Jurkat, Clone E6-1 (cell line): ENCODE measurements at regions not wholly inside any gene's neighbourhood (a gene's known extent, or its start where the extent isn't known, plus 50 kb on each side); places are given as distances from the start of the nearest gene placed in this dataset.
A peak's percentile ranks its signal among the peaks of the same experiment; 100 is the strongest.

Experiments used
- DNase-seq: peaks from one replicate; pipeline ENCODE4 v3.0.0-alpha.2; 2011; ENCODE audit warnings: low read depth, low spot score
- H3K4me3 ChIP-seq: 2 replicates; pipeline ENCODE4 v1.5.1; 2011; ENCODE audit warnings: mild to moderate bottlenecking, low read length, control low read depth, moderate library complexity

DNA sequence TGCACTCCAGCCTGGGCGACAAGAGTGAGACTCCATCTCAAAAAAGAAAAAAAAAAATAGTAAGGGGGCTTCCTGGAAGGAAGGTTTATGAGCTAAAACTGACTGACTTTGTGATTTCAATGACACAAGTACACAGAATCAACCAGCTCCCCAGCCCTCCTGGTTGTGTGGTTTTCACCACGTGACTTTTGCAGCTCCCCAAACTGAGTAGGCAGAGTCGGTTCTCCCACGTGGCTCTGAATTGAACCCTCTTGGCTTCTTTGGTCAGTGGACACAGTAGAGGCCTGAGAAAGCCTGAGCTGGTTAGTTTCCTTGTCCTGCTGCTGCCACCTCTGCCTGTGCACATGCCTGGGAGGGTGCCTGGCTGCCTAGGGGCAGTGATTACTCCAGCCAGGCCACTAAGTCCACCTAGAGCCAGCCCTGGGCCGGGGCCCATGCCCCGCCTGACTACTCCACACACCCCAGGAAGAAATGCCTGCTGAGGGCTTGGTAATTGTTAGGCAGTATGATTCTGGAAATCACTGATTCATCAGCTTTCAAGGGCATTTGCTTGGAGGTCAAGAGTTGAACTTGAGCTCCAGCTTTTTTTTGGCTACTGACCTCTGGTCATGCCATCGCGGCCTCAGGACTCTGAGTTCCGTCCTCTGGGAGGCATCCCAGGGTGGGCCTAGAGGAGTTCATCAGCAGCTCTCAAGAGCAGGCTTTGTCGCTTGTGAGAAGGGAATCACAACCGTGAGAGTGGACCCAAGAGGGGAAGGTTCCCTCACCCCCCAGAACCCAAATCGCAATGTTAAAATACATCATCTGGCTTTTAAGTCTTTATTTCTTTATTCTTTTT lies 431.9 kb upstream of the HS6ST1 start:
- H3K4me3 ChIP-seq, result no peak overlapping the region
- peak; percentile 56 for DNase-seq

DNA sequence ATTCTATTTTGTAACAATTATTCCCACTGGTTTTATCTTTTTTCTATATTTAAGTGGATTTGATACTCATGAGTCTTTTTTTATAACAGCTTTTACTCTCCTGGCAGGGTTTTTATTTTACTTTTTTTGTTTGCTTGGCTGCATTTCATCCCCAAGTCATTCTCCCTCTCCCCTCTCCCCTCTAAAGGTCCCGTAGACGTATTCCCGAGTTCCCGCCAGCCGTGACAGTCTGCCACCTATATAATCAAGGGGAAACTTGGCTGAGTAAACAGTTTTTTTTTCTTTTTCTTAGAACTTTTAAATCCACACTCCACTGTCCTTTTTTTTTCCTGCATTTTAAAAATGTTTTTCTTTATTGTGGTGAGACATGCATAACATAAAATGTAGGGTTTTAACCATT lies 433.1 kb upstream of the HS6ST1 start:
- no peak overlapping the region for H3K4me3 ChIP-seq
- DNase-seq, result no peak

GRCh38 chr2:128752691-128753263 lies 434.1 kb upstream of the HS6ST1 start:
- no peak overlapping the region for H3K4me3 ChIP-seq
- no peak for DNase-seq

DNA sequence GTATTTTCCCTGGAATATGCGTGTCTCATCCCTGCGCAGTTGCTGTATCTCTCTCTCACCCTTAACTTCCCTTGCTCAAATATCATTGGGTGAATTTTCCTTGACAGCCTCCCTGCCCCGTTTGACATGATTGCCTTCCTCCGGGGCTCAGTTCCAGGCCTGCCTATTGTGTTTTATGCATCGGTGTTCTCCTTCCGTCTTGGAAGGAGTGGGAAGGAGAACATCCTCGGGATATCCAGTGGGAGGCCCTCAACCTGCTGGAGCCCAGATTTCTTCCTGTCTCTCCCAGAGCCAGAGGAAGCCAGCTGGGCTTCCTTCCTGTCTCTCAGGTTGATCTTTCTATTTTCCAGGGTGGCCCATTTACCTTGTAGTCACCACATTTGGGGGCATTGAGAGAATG lies 434.7 kb upstream of the HS6ST1 start:
- H3K4me3 ChIP-seq, result no peak overlapping the region
- DNase-seq, result no peak

DNA sequence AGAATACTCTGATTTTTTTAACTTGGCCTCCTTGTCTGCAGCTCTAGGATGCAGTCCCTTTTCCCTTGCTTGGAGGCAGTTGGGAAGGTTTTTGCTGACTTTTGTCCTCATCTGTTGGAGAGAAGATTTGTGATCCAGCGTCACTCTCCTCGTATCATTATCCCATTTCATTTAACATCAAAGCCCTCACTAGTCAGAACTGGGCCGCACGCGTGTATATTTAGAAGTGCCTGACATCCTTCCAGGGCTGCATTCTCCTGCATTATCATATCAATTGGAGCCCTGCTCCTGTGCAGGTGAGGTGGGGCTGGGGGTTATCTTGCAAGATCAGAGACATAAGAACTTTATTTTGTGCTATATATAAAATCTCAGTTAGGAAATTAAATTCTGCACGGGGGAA lies 435.1 kb upstream of the HS6ST1 start:
- no peak for DNase-seq
- no peak overlapping the region for H3K4me3 ChIP-seq

- peak; percentile 94 for DNase-seq
- no peak overlapping the region; the same call in 1 of the 2 replicates for H3K4me3 ChIP-seq
These were observed 435.6 kb upstream of the HS6ST1 start for GRCh38 chr2:128754246-128754724.

DNA sequence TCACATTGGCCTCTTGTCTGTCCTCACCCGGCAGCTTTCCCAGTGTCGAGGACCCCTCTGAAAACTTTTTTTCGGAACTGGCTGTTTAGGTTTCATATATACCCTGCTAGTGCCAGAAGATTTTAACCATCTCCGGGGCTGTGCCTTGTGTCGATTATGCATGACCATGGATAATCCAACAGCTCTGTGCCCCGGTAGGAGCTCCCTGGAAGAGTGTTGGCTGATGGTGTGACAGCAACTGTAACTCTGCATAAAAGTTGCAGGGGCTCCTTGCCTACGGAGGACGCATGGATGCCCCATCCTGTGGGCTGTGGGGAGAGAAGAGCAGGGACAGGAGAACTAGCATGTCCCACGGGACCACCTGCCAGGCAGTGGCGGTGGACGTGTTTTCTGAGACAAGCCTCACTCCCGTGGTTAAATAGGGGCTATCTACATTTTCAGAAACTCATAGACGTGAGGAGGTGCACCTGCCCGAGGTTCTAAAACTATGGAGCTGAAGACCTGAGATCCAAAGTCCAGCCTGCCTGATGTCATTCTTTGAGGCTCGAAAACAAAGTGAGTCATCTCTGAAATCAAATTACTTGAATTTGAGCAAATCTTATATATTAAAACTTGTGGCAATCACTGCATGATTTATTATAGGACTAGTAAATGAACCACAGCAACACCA lies 437.2 kb upstream of the HS6ST1 start:
- DNase-seq, result no peak
- no peak overlapping the region for H3K4me3 ChIP-seq

DNA sequence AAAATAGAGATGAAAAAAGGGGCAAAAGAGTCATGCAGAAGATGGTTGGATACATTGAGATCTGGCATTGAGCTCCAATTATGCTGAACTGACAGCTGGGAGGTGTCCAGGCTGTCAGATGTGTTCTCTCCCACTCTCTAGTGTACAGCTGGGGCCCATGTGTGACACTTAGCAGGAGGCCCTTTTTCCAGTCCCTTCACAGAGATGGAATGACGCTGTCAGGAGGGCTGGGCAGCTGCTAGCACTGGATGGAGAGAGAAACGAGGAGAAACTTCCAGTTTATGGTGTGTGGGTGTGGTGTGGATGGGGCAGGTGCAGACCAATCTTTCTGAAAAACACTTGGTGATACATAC lies 437.7 kb upstream of the HS6ST1 start:
- H3K4me3 ChIP-seq, result no peak overlapping the region
- DNase-seq, result no peak

DNA sequence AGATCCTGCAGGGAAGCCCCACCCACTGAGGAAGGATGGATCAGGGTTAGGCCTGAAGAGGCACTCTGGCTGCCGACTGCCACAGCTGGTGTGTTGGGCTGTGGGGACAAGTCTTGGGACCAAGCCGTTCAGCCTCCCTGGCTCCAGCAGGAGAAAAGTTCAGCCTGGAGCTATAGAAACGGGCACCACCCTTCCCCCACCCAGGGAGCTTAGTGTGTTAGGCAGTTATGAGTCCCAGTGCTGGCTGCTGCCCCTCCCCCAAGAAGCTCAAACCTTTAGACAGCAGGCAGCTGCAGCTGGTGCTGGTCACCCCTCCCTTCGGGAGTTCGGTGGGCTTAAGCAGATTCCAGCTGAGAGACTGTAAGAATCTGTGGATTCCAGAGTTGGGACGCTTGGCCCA lies 447.1 kb upstream of the HS6ST1 start:
- no peak overlapping the region for H3K4me3 ChIP-seq
- DNase-seq, result no peak

GRCh38 chr2:128768041-128768440 lies 449.4 kb upstream of the HS6ST1 start:
- no peak overlapping the region for H3K4me3 ChIP-seq
- DNase-seq, result no peak

GRCh38 chr2:128769457-128770142 lies 450.9 kb upstream of the HS6ST1 start:
- no peak for DNase-seq
- no peak overlapping the region for H3K4me3 ChIP-seq

DNA sequence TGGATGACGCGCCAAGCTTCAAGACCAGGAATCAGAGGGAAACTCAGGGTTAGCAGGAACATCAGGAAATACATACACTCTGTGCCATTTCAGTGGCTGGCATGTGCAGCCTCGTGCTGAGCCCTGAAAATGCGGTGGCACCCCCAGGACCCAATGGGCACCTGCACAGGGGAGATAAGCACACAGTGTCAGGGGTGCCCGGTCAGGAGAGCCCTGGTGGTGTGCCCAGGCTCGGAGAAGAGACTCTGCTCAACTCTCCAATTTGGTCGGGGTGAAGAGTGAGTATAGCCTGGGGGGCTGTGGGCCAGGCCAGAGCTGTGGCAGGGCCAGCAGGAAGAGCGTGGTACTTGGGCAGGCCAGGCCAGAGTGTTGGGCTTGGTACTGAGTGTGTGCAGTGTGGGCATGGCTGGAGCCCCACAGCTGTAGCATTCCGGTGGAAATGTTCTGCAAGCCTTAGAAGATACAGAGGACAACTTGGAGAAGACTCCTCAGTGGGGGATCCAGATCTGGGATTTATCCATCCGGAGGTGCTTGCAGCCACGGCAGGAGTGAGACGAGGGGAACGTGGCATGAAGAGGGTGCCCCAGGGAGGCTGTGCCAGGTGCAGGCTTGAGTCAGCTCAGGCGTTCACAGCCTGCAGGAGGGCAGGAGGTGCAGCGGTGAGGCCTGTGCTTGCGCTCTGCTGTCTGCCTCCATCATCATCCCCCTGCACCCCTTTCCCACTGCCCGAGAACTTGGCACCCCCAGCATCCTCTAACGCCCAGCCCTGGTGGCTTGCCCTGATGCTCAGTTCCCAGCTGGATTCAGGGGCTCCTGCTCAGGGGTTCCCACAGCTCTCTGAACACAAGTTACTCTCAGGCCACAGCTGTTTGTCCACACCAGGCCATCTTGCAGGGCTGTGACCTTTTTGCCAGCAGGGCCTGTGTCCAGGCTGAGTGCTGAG lies 451.7 kb upstream of the HS6ST1 start:
- DNase-seq, result no peak
- H3K4me3 ChIP-seq, result no peak overlapping the region

GRCh38 chr2:128771401-128771800 lies 452.7 kb upstream of the HS6ST1 start:
- DNase-seq, result no peak
- H3K4me3 ChIP-seq, result no peak overlapping the region

GRCh38 chr2:128772671-128773070 lies 454.0 kb upstream of the HS6ST1 start:
- no peak overlapping the region for H3K4me3 ChIP-seq
- DNase-seq, result no peak

- no peak for DNase-seq
- H3K4me3 ChIP-seq, result no peak overlapping the region
These were observed 455.1 kb upstream of the HS6ST1 start for GRCh38 chr2:128773641-128774319.

DNA sequence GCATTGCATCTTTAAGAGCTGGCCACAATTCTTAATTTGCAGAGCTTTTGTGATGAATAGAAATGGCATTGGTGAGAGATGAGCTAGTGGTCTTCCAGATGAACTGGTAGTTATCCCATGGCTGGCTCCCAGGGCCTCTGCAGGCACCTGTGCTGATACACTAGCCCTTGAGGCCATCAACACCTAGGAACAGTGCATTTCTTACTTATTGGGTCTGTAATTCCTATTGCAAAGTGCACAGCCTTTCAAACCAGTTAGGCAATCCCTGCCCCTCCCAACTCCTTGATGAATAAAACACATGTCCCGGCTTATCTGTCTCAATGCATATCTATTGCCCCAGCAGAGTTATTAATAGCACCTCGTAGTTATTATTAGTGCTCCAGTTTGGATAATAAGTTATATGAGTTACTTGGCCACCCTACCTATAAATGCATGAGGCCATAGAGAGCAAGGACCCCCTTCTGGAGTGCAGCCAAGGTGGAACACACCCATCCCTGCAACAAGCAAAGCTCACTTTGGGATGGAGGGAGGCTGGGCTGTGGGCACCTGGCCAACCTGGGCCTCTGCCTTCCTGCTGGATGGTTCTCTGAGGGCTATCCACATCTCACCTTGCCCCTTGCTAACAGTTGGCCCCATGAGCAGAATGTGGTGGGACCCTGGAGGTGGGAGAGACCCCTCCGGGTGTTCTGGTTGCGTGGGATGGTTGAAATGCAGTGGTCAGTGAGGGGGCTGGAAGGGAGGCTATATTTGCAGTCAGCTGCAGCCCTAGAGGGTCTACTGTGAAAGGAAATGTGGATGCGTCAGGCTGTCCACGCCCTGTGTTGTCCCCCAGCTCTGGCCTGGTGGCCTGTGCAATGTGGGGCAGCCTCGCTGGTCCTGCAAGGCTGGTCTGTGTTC lies 455.9 kb upstream of the HS6ST1 start:
- no peak overlapping the region for H3K4me3 ChIP-seq
- no peak for DNase-seq

GRCh38 chr2:128775217-128775913 lies 456.7 kb upstream of the HS6ST1 start:
- no peak overlapping the region for H3K4me3 ChIP-seq
- DNase-seq, result no peak
